ENCODE measurements at regions not wholly inside any gene's neighbourhood (a gene's known extent, or its start where the extent isn't known, plus 50 kb on each side); places are given as distances from the start of the nearest gene placed in this dataset.
"Not testable (repeated sequence)": the region's sequence is repeated elsewhere in the genome, so short reads cannot be mapped to it uniquely, and the experiment has no call there.

GRCh38 chr16:66186251-66186785 lies 180.2 kb upstream of the CDH5 start:
- no peak overlapping the region for H3K4me3 ChIP-seq (ENCODE audit: low read length in 2 of 2)
- no peak for ATAC-seq (ENCODE audit: low FRiP score)
- intact Hi-C loops (cut with DNase I) = no loop called here

DNA sequence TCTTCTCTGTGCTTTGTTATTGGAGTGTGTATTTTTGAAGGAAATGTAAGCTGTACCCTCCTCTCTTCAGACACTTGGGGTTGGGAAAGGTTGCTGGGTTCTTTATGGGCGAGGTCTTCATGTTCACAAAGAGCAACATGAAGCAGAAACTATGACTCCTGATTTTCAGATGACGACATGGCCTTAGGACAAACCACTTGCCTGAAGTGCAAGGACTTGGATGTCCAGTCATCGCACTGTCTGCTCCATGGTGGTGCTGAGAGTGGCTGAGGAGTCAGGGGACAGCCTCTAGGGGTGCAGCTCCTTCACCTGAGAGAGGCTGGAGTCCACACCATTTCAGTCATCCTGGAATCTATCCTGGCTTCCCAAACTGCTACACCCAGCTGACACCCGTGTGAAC lies 183.9 kb upstream of the CDH5 start:
- Histone ChIP-seq H3K4me3 (ENCODE audit: low read length in 2 of 2) (no peak overlapping the region), H3K27ac (ENCODE audit: low read depth in 1 of 2, low read length in 2 of 2) (no peak overlapping the region), H3K9me3 (ENCODE audit: control insufficient read depth, low read length) (no peaks in the 10 kb centered on the region), H3K27me3 (ENCODE audit: control insufficient read depth in 1 of 2, insufficient read depth in 2 of 2, low read length in 1 of 2) (peaks cover 0 to 2% of the 10 kb centered on the region in 2 donors), H3K4me1 (ENCODE audit: control insufficient read depth in 1 of 2, insufficient read depth in 2 of 2, low read length in 2 of 2) (no peaks in the 10 kb centered on the region), H3K36me3 (ENCODE audit: control insufficient read depth in 1 of 2, insufficient read depth in 2 of 2, low read length in 1 of 2) (no peaks in the 10 kb centered on the region)
- intact Hi-C loops (cut with DNase I) = no loop called here
- DNase-seq (no peak), ATAC-seq (ENCODE audit: low FRiP score) (no peak)
- 92 to 93% methylated on average over 4 of the region's 4 CpGs for WGBS, 2 donors

More at GRCh38 chr16:66186251-66186785, 180.2 kb upstream of the CDH5 start:
- no peak for DNase-seq
- Histone ChIP-seq H3K9me3 (ENCODE audit: control insufficient read depth, low read length) (no peaks in the 10 kb centered on the region), H3K36me3 (ENCODE audit: control insufficient read depth in 1 of 2, insufficient read depth in 2 of 2, low read length in 1 of 2) (no peaks in the 10 kb centered on the region), H3K27ac (ENCODE audit: low read depth in 1 of 2, low read length in 2 of 2) (no peak overlapping the region), H3K27me3 (ENCODE audit: control insufficient read depth in 1 of 2, insufficient read depth in 2 of 2, low read length in 1 of 2) (no peaks in the 10 kb centered on the region), H3K4me1 (ENCODE audit: control insufficient read depth in 1 of 2, insufficient read depth in 2 of 2, low read length in 2 of 2) (no peaks in the 10 kb centered on the region)
- 47 to 58% methylated on average over 4 of the region's 4 CpGs for WGBS, 2 donors

GRCh38 chr16:66176731-66177130 lies 189.8 kb upstream of the CDH5 start:
- ATAC-seq (ENCODE audit: low FRiP score) (no peak), DNase-seq (no peak)
- no peak overlapping the region for H3K4me3 ChIP-seq (ENCODE audit: low read length in 2 of 2)
- no peaks in the 10 kb centered on the region for H3K36me3 ChIP-seq (ENCODE audit: control insufficient read depth in 1 of 2, insufficient read depth in 2 of 2, low read length in 1 of 2)
- no peak overlapping the region for H3K27ac ChIP-seq (ENCODE audit: low read depth in 1 of 2, low read length in 2 of 2)
- intact Hi-C loops (cut with DNase I) = no loop called here
- 97% methylated on average over 2 of the region's 2 CpGs for WGBS, 2 donors
- H3K4me1 ChIP-seq (ENCODE audit: control insufficient read depth in 1 of 2, insufficient read depth in 2 of 2, low read length in 2 of 2) = no peaks in the 10 kb centered on the region
- no peaks in the 10 kb centered on the region for H3K9me3 ChIP-seq (ENCODE audit: control insufficient read depth, low read length)
- peaks cover 0 to 2% of the 10 kb centered on the region in 2 donors for H3K27me3 ChIP-seq (ENCODE audit: control insufficient read depth in 1 of 2, insufficient read depth in 2 of 2, low read length in 1 of 2)

DNA sequence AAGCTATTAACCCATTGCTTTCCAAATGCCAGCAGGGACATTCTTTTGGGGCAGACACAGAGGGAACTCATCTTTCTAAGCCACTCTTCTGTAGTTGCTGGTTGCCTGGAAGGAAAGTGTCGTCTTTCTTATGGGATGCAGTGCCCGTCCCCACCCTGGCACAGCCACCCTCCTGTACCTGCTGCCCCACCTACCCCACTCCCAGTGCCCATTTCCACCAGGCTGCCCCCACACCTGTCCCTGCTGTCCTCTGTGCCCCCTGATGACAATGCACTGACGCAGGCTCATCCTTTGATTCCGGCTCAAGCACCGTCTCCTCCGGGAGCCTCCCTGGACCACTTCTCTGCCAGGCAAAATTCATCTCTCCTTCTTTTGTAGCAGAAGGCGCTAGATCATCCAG lies 190.4 kb upstream of the CDH5 start:
- 96 to 98% methylated on average over 7 of the region's 7 CpGs for WGBS, 2 donors
- no peaks in the 10 kb centered on the region for H3K9me3 ChIP-seq (ENCODE audit: control insufficient read depth, low read length)
- H3K27me3 ChIP-seq (ENCODE audit: control insufficient read depth in 1 of 2, insufficient read depth in 2 of 2, low read length in 1 of 2) = peaks cover 0 to 2% of the 10 kb centered on the region in 2 donors
- no peak overlapping the region for H3K4me3 ChIP-seq (ENCODE audit: low read length in 2 of 2)
- DNase-seq (no peak), ATAC-seq (ENCODE audit: low FRiP score) (no peak)
- no peaks in the 10 kb centered on the region for H3K36me3 ChIP-seq (ENCODE audit: control insufficient read depth in 1 of 2, insufficient read depth in 2 of 2, low read length in 1 of 2)
- intact Hi-C loops (cut with DNase I) = no loop called here
- H3K27ac ChIP-seq (ENCODE audit: low read depth in 1 of 2, low read length in 2 of 2) = no peak overlapping the region
- H3K4me1 ChIP-seq (ENCODE audit: control insufficient read depth in 1 of 2, insufficient read depth in 2 of 2, low read length in 2 of 2) = no peaks in the 10 kb centered on the region

- no peak overlapping the region for H3K27ac ChIP-seq (ENCODE audit: low read depth in 1 of 2, low read length in 2 of 2)
- 67 to 79% methylated on average over 4 of the region's 4 CpGs for WGBS, 2 donors
- H3K9me3 ChIP-seq (ENCODE audit: control insufficient read depth, low read length) = no peaks in the 10 kb centered on the region
- DNase-seq = no peak
- no peak for ATAC-seq (ENCODE audit: low FRiP score)
- H3K4me3 ChIP-seq (ENCODE audit: low read length in 2 of 2) = no peak overlapping the region
- H3K36me3 ChIP-seq (ENCODE audit: control insufficient read depth in 1 of 2, insufficient read depth in 2 of 2, low read length in 1 of 2) = no peaks in the 10 kb centered on the region
- intact Hi-C loops (cut with DNase I) = no loop called here
- no peaks in the 10 kb centered on the region for H3K4me1 ChIP-seq (ENCODE audit: control insufficient read depth in 1 of 2, insufficient read depth in 2 of 2, low read length in 2 of 2)
- H3K27me3 ChIP-seq (ENCODE audit: control insufficient read depth in 1 of 2, insufficient read depth in 2 of 2, low read length in 1 of 2) = peaks cover 0 to 2% of the 10 kb centered on the region in 2 donors
Measured at GRCh38 chr16:66175636-66176035, 190.9 kb upstream of the CDH5 start.

- H3K4me1 ChIP-seq (ENCODE audit: control insufficient read depth in 1 of 2, insufficient read depth in 2 of 2, low read length in 2 of 2) = no peaks in the 10 kb centered on the region
- ATAC-seq (ENCODE audit: low FRiP score) (no peak), DNase-seq (no peak)
- no peak overlapping the region for H3K4me3 ChIP-seq (ENCODE audit: low read length in 2 of 2)
- H3K36me3 ChIP-seq (ENCODE audit: control insufficient read depth in 1 of 2, insufficient read depth in 2 of 2, low read length in 1 of 2) = no peaks in the 10 kb centered on the region
- H3K9me3 ChIP-seq (ENCODE audit: control insufficient read depth, low read length) = no peaks in the 10 kb centered on the region
- 33 to 35% methylated on average over 5 of the region's 5 CpGs for WGBS, 2 donors
- H3K27ac ChIP-seq (ENCODE audit: low read depth in 1 of 2, low read length in 2 of 2) = no peak overlapping the region
- intact Hi-C loops (cut with DNase I) = no loop called here
- H3K27me3 ChIP-seq (ENCODE audit: control insufficient read depth in 1 of 2, insufficient read depth in 2 of 2, low read length in 1 of 2) = no peaks in the 10 kb centered on the region
Measured at GRCh38 chr16:66175058-66175457, 191.4 kb upstream of the CDH5 start.

DNA sequence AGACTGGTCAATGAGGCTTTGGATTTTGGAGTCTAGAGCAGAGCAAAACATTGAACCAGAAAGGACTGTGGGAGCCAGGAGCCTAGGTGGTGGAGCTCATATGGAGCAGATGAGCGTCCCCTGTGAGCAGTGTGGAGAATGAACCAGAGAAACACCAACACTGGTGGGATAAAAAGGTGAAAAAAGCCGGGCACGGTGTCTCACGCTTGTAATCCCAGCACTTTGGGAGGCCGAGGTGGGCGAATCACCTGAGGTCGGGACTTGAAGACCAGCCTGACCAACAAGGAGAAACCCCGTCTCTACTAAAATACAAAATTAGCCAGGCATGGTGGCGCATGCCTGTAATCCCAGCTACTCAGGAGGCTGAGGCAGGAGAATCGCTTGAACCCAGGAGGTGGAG lies 192.7 kb upstream of the CDH5 start:
- DNase-seq; intact Hi-C loops (cut with DNase I); ATAC-seq (ENCODE audit: low FRiP score); H3K27ac ChIP-seq (ENCODE audit: low read depth in 1 of 2, low read length in 2 of 2); H3K4me1 ChIP-seq (ENCODE audit: control insufficient read depth in 1 of 2, insufficient read depth in 2 of 2, low read length in 2 of 2); H3K27me3 ChIP-seq (ENCODE audit: control insufficient read depth in 1 of 2, insufficient read depth in 2 of 2, low read length in 1 of 2); H3K36me3 ChIP-seq (ENCODE audit: control insufficient read depth in 1 of 2, insufficient read depth in 2 of 2, low read length in 1 of 2); H3K9me3 ChIP-seq (ENCODE audit: control insufficient read depth, low read length); H3K4me3 ChIP-seq (ENCODE audit: low read length in 2 of 2): not testable (repeated sequence)
- 97 to 98% methylated on average over 10 of the region's 10 CpGs for WGBS, 2 donors

DNA sequence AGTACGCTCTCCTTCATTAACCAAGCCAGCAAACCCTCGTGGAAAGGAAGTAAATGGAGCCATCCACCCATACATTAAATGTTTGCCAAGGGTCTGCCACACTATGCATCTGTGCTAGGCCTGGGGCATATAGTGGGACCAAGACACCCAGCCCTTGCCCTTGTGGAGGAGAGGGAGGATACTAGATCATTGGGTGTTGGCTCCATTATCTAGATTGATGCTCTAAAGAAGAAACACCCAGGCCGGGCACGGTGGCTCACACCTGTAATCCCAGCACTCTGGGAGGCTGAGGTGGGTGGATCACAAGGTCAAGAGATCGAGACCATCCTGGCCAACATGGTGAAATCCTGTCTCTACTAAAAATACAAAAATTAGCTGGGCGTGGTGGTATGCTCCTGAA lies 193.3 kb upstream of the CDH5 start:
- not testable (repeated sequence) for ATAC-seq (ENCODE audit: low FRiP score)

DNA sequence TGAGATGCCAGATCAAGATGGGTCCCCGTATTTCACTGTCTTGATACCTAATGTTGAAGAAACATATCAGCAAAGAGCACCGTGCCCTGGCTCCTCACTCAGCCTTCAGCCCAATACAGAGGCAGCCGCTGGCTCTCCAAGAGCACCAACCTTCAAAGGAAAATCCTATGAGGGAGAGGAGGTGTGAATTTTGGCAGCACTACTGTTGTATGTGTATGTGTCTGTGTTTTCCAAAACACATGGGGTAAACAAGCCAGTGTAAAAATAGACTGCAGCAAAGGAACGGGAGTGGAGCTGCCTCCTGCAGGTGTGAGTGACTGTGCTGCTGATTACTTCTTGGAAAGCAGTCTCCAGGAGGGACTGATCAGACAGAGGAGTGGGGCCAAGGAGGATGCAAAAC lies 194.0 kb upstream of the CDH5 start:
- Histone ChIP-seq H3K4me3 (ENCODE audit: low read length in 2 of 2) (no peak overlapping the region), H3K36me3 (ENCODE audit: control insufficient read depth in 1 of 2, insufficient read depth in 2 of 2, low read length in 1 of 2) (no peaks in the 10 kb centered on the region), H3K9me3 (ENCODE audit: control insufficient read depth, low read length) (no peaks in the 10 kb centered on the region), H3K27me3 (ENCODE audit: control insufficient read depth in 1 of 2, insufficient read depth in 2 of 2, low read length in 1 of 2) (no peaks in the 10 kb centered on the region), H3K4me1 (ENCODE audit: control insufficient read depth in 1 of 2, insufficient read depth in 2 of 2, low read length in 2 of 2) (no peaks in the 10 kb centered on the region), H3K27ac (ENCODE audit: low read depth in 1 of 2, low read length in 2 of 2) (no peak overlapping the region)
- DNase-seq (no peak), ATAC-seq (ENCODE audit: low FRiP score) (no peak)
- intact Hi-C loops (cut with DNase I) = no loop called here
- WGBS, 2 donors = 95% methylated on average over 4 of the region's 4 CpGs

More for the DNA sequence above, 193.3 kb upstream of the CDH5 start:
- H3K4me1 ChIP-seq (ENCODE audit: control insufficient read depth in 1 of 2, insufficient read depth in 2 of 2, low read length in 2 of 2); H3K27ac ChIP-seq (ENCODE audit: low read depth in 1 of 2, low read length in 2 of 2); H3K36me3 ChIP-seq (ENCODE audit: control insufficient read depth in 1 of 2, insufficient read depth in 2 of 2, low read length in 1 of 2); H3K27me3 ChIP-seq (ENCODE audit: control insufficient read depth in 1 of 2, insufficient read depth in 2 of 2, low read length in 1 of 2); H3K9me3 ChIP-seq (ENCODE audit: control insufficient read depth, low read length); intact Hi-C loops (cut with DNase I); H3K4me3 ChIP-seq (ENCODE audit: low read length in 2 of 2); DNase-seq: not testable (repeated sequence)
- 95 to 98% methylated on average over 6 of the region's 6 CpGs for WGBS, 2 donors
